Heart left ventricle (tissue), 13 donors: ENCODE measurements at regions not wholly inside any gene's neighbourhood (a gene's known extent, or its start where the extent isn't known, plus 50 kb on each side); places are given as distances from the start of the nearest gene placed in this dataset.

Source experiments
- CTCF ChIP-seq, 12 donors: fragments of 200-600 bp; sonication (generic) in 4 of 12; IDR thresholded peaks; one replicate each; pipeline versions ENCODE4 v1.5.0 to v1.8.0; 2018 to 2022; ENCODE audit warnings: antibody characterized with exemption in 12 of 12, mild to moderate bottlenecking in 5 of 12
- POLR2A ChIP-seq, 2 donors: fragments of 450-650 bp; IDR thresholded peaks; one replicate each; pipeline ENCODE4 v1.6.1; 2017; ENCODE audit warnings: antibody characterized with exemption in 2 of 2, mild to moderate bottlenecking in 2 of 2, moderate library complexity in 2 of 2
- donor health status: ischemic (EF 13 %, LVEDD 7.1; RV severe dilation, severe dysfunction).
- donor health status: DM: no; HTN: yes; CAD: no.
- donor health status: DM: no; HTN: no; CAD: no.
- donor health status: ischemic (EF 25% LVEDD 6.9; RV normal size, moderate dysfunction).
- donor health status: ischemic (EF 25% LVEDD 5.7; RV mildly dilated, moderate dysfunction).
- donor health status: ischemic (EF 35%, LVEDD 5.7; RV mildly dilated, moderate dysfunction).
- donor health status: nonischemic (EF 11% LVEDD 7.7; RV severe dilation, severe dysfunction).
- donor health status: DM: yes; HTN: yes; CAD: no.
- donor health status: PGD.
- donor health status: ischemic (EF 29% LVEDD 5.4; RV normal size, mild dysfunction).
- donor health status: nonischemic (EF 23%, LVEDD 6.1; RV moderate dilation, normal function).

- TF ChIP-seq POLR2A (IDR thresholded peaks at IDR 0.05) (no peak), CTCF (IDR thresholded peaks at IDR 0.05) (no peak)
Observed at GRCh38 chr4:111681270-111681669, 464.0 kb upstream of the FAM241A start.
